ENCODE measurements at regions not wholly inside any gene's neighbourhood (a gene's known extent, or its start where the extent isn't known, plus 50 kb on each side); places are given as distances from the start of the nearest gene placed in this dataset.

GRCh38 chr14:87635442-87635841 is 357.5 kb downstream of the GALC start:
- Mint-ChIP-seq H3K36me3 (no peaks in the 10 kb centered on the region), H3K9me3 (peaks cover 0 to 6% (median under 1%) of the 10 kb centered on the region in 8 donors), H3K4me1 (no peaks in the 10 kb centered on the region), H3K4me3 (no peak overlapping the region), H3K27me3 (no peaks in the 10 kb centered on the region), H3K27ac (peak overlapping the region in 1 of 7 donors; percentile 31)
- no peaks in the 10 kb centered on the region for H3K36me3 ChIP-seq (ENCODE audit: insufficient read depth, low read length)
- ChIA-PET CTCF (ENCODE audit: partially characterized antibody) (no interaction called here), POLR2A (ENCODE audit: partially characterized antibody) (no interaction called here)
- no peaks in the 10 kb centered on the region for H3K9me3 ChIP-seq (ENCODE audit: control insufficient read depth in 1 of 2, low read length in 2 of 2)
- DNase-seq, result no peak
- H3K27ac ChIP-seq (ENCODE audit: low read depth, low read length), result no peak overlapping the region
- H3K4me1 ChIP-seq (ENCODE audit: insufficient read depth, low read length), result no peaks in the 10 kb centered on the region
- H3K27me3 ChIP-seq (ENCODE audit: insufficient read depth, low read length), result no peaks in the 10 kb centered on the region
- H3K4me3 ChIP-seq (ENCODE audit: low read length in 2 of 2), result no peak overlapping the region
- intact Hi-C loops (cut with micrococcal nuclease), result no loop called here

- no peak overlapping the region for H3K4me3 ChIP-seq (ENCODE audit: low read length in 2 of 2)
- POLR2A ChIA-PET (ENCODE audit: partially characterized antibody), result no interaction called here
- no peaks in the 10 kb centered on the region for H3K9me3 ChIP-seq (ENCODE audit: control insufficient read depth in 1 of 2, low read length in 2 of 2)
- H3K27ac Mint-ChIP-seq, result no peak overlapping the region
- H3K27me3 ChIP-seq (ENCODE audit: insufficient read depth, low read length), result no peaks in the 10 kb centered on the region
- H3K27ac ChIP-seq (ENCODE audit: low read depth, low read length), result no peak overlapping the region
- no peaks in the 10 kb centered on the region for H3K4me1 Mint-ChIP-seq
- H3K4me1 ChIP-seq (ENCODE audit: insufficient read depth, low read length), result no peaks in the 10 kb centered on the region
- no peaks in the 10 kb centered on the region for H3K36me3 Mint-ChIP-seq
- intact Hi-C loops (cut with micrococcal nuclease), result no loop called here
- H3K4me3 Mint-ChIP-seq, result no peak overlapping the region
- no peaks in the 10 kb centered on the region for H3K36me3 ChIP-seq (ENCODE audit: insufficient read depth, low read length)
- CTCF ChIA-PET (ENCODE audit: partially characterized antibody), result no interaction called here
- H3K27me3 Mint-ChIP-seq, result no peaks in the 10 kb centered on the region
- no peak for DNase-seq
- H3K9me3 Mint-ChIP-seq, result peaks cover 0 to 6% (median under 1%) of the 10 kb centered on the region in 8 donors
These were observed 360.2 kb downstream of the GALC start for GRCh38 chr14:87632796-87633195.

GRCh38 chr14:87630846-87631245 is 362.1 kb downstream of the GALC start:
- no peaks in the 10 kb centered on the region for H3K4me1 Mint-ChIP-seq
- DNase-seq, result no peak
- ChIA-PET POLR2A (ENCODE audit: partially characterized antibody) (interaction anchor here (0.7 kb wide), 1 partner anchor 431 kb away, joined by 3 read pairs; no protein-coding TSS in a partner anchor), CTCF (ENCODE audit: partially characterized antibody) (no interaction called here)
- H3K9me3 Mint-ChIP-seq, result peaks cover 0 to 6% (median 3%) of the 10 kb centered on the region in 8 donors
- Histone ChIP-seq H3K4me3 (ENCODE audit: low read length in 2 of 2) (no peak overlapping the region), H3K27me3 (ENCODE audit: insufficient read depth, low read length) (no peaks in the 10 kb centered on the region), H3K27ac (ENCODE audit: low read depth, low read length) (no peak overlapping the region), H3K4me1 (ENCODE audit: insufficient read depth, low read length) (no peaks in the 10 kb centered on the region), H3K36me3 (ENCODE audit: insufficient read depth, low read length) (no peaks in the 10 kb centered on the region), H3K9me3 (ENCODE audit: control insufficient read depth in 1 of 2, low read length in 2 of 2) (no peaks in the 10 kb centered on the region)
- H3K36me3 Mint-ChIP-seq, result no peaks in the 10 kb centered on the region
- H3K27ac Mint-ChIP-seq, result no peak overlapping the region
- intact Hi-C loops (cut with micrococcal nuclease), result no loop called here
- no peaks in the 10 kb centered on the region for H3K27me3 Mint-ChIP-seq
- no peak overlapping the region for H3K4me3 Mint-ChIP-seq

GRCh38 chr14:87629788-87630187 is 363.2 kb downstream of the GALC start:
- CTCF ChIA-PET (ENCODE audit: partially characterized antibody), result no interaction called here
- Histone ChIP-seq H3K27me3 (ENCODE audit: insufficient read depth, low read length) (no peaks in the 10 kb centered on the region), H3K9me3 (ENCODE audit: control insufficient read depth in 1 of 2, low read length in 2 of 2) (no peaks in the 10 kb centered on the region), H3K4me3 (ENCODE audit: low read length in 2 of 2) (no peak overlapping the region), H3K4me1 (ENCODE audit: insufficient read depth, low read length) (no peaks in the 10 kb centered on the region), H3K36me3 (ENCODE audit: insufficient read depth, low read length) (no peaks in the 10 kb centered on the region), H3K27ac (ENCODE audit: low read depth, low read length) (no peak overlapping the region)
- Mint-ChIP-seq H3K27me3 (no peaks in the 10 kb centered on the region), H3K4me1 (no peaks in the 10 kb centered on the region), H3K27ac (peak overlapping the region in 1 of 7 donors; percentile 38), H3K4me3 (no peak overlapping the region), H3K9me3 (peaks cover 0 to 9% (median 3%) of the 10 kb centered on the region in 8 donors), H3K36me3 (no peaks in the 10 kb centered on the region)
- intact Hi-C loops (cut with micrococcal nuclease), result no loop called here
- POLR2A ChIA-PET (ENCODE audit: partially characterized antibody), result no interaction called here
- DNase-seq, result no peak

GRCh38 chr14:87628780-87629179 is 364.2 kb downstream of the GALC start:
- no peaks in the 10 kb centered on the region for H3K36me3 Mint-ChIP-seq
- no peaks in the 10 kb centered on the region for H3K27me3 Mint-ChIP-seq
- intact Hi-C loops (cut with micrococcal nuclease), result no loop called here
- no peak overlapping the region for H3K27ac ChIP-seq (ENCODE audit: low read depth, low read length)
- CTCF ChIA-PET (ENCODE audit: partially characterized antibody), result no interaction called here
- DNase-seq, result no peak
- H3K4me3 Mint-ChIP-seq, result no peak overlapping the region
- POLR2A ChIA-PET (ENCODE audit: partially characterized antibody), result no interaction called here
- H3K27me3 ChIP-seq (ENCODE audit: insufficient read depth, low read length), result no peaks in the 10 kb centered on the region
- no peak overlapping the region for H3K27ac Mint-ChIP-seq
- no peaks in the 10 kb centered on the region for H3K9me3 ChIP-seq (ENCODE audit: control insufficient read depth in 1 of 2, low read length in 2 of 2)
- H3K4me1 ChIP-seq (ENCODE audit: insufficient read depth, low read length), result no peaks in the 10 kb centered on the region
- H3K4me1 Mint-ChIP-seq, result no peaks in the 10 kb centered on the region
- H3K9me3 Mint-ChIP-seq, result peaks cover 0 to 15% (median 2%) of the 10 kb centered on the region in 8 donors
- no peaks in the 10 kb centered on the region for H3K36me3 ChIP-seq (ENCODE audit: insufficient read depth, low read length)
- H3K4me3 ChIP-seq (ENCODE audit: low read length in 2 of 2), result no peak overlapping the region

- H3K9me3 Mint-ChIP-seq, result peaks cover 0 to 15% (median 2%) of the 10 kb centered on the region in 8 donors
- H3K4me3 Mint-ChIP-seq, result no peak overlapping the region
- H3K27me3 Mint-ChIP-seq, result no peaks in the 10 kb centered on the region
- POLR2A ChIA-PET (ENCODE audit: partially characterized antibody), result no interaction called here
- intact Hi-C loops (cut with micrococcal nuclease), result no loop called here
- H3K27ac Mint-ChIP-seq, result peak overlapping the region in 1 of 7 donors; percentile 32
- Histone ChIP-seq H3K36me3 (ENCODE audit: insufficient read depth, low read length) (no peaks in the 10 kb centered on the region), H3K27me3 (ENCODE audit: insufficient read depth, low read length) (no peaks in the 10 kb centered on the region), H3K4me1 (ENCODE audit: insufficient read depth, low read length) (no peaks in the 10 kb centered on the region), H3K27ac (ENCODE audit: low read depth, low read length) (no peak overlapping the region), H3K9me3 (ENCODE audit: control insufficient read depth in 1 of 2, low read length in 2 of 2) (no peaks in the 10 kb centered on the region), H3K4me3 (ENCODE audit: low read length in 2 of 2) (no peak overlapping the region)
- DNase-seq, result no peak
- H3K4me1 Mint-ChIP-seq, result no peaks in the 10 kb centered on the region
- CTCF ChIA-PET (ENCODE audit: partially characterized antibody), result no interaction called here
- H3K36me3 Mint-ChIP-seq, result no peaks in the 10 kb centered on the region
These were observed 364.9 kb downstream of the GALC start for GRCh38 chr14:87628129-87628528.

GRCh38 chr14:87626266-87626665 is 366.7 kb downstream of the GALC start:
- H3K9me3 Mint-ChIP-seq, result peaks cover 2 to 26% (median 10%) of the 10 kb centered on the region in 8 donors
- Histone ChIP-seq H3K4me1 (ENCODE audit: insufficient read depth, low read length) (no peaks in the 10 kb centered on the region), H3K36me3 (ENCODE audit: insufficient read depth, low read length) (no peaks in the 10 kb centered on the region), H3K27me3 (ENCODE audit: insufficient read depth, low read length) (no peaks in the 10 kb centered on the region), H3K9me3 (ENCODE audit: control insufficient read depth in 1 of 2, low read length in 2 of 2) (peaks cover 0 to 2% of the 10 kb centered on the region in 2 donors), H3K4me3 (ENCODE audit: low read length in 2 of 2) (no peak overlapping the region), H3K27ac (ENCODE audit: low read depth, low read length) (no peak overlapping the region)
- POLR2A ChIA-PET (ENCODE audit: partially characterized antibody), result no interaction called here
- no peak for DNase-seq
- no peak overlapping the region for H3K27ac Mint-ChIP-seq
- CTCF ChIA-PET (ENCODE audit: partially characterized antibody), result no interaction called here
- H3K36me3 Mint-ChIP-seq, result no peaks in the 10 kb centered on the region
- no peaks in the 10 kb centered on the region for H3K27me3 Mint-ChIP-seq
- intact Hi-C loops (cut with micrococcal nuclease), result no loop called here
- no peak overlapping the region for H3K4me3 Mint-ChIP-seq
- no peaks in the 10 kb centered on the region for H3K4me1 Mint-ChIP-seq

- CTCF ChIA-PET (ENCODE audit: partially characterized antibody), result no interaction called here
- Histone ChIP-seq H3K36me3 (ENCODE audit: insufficient read depth, low read length) (no peaks in the 10 kb centered on the region), H3K4me1 (ENCODE audit: insufficient read depth, low read length) (no peaks in the 10 kb centered on the region), H3K27me3 (ENCODE audit: insufficient read depth, low read length) (no peaks in the 10 kb centered on the region), H3K27ac (ENCODE audit: low read depth, low read length) (no peak overlapping the region), H3K4me3 (ENCODE audit: low read length in 2 of 2) (no peak overlapping the region), H3K9me3 (ENCODE audit: control insufficient read depth in 1 of 2, low read length in 2 of 2) (peaks cover 0 to 3% of the 10 kb centered on the region in 2 donors)
- Mint-ChIP-seq H3K4me3 (no peak overlapping the region), H3K27me3 (no peaks in the 10 kb centered on the region), H3K9me3 (peaks cover 12 to 44% (median 17%) of the 10 kb centered on the region in 8 donors), H3K4me1 (no peaks in the 10 kb centered on the region), H3K27ac (no peak overlapping the region), H3K36me3 (no peaks in the 10 kb centered on the region)
- intact Hi-C loops (cut with micrococcal nuclease), result no loop called here
- POLR2A ChIA-PET (ENCODE audit: partially characterized antibody), result no interaction called here
- no peak for DNase-seq
These were observed 369.4 kb downstream of the GALC start for GRCh38 chr14:87623616-87624015.
